Body of pancreas (tissue), 4 donors: ENCODE measurements at regions not wholly inside any gene's neighbourhood (a gene's known extent, or its start where the extent isn't known, plus 50 kb on each side); places are given as distances from the start of the nearest gene placed in this dataset.

ENCODE experiments used
- ATAC-seq: fragments of 150-250 bp; one replicate; pipeline ENCODE4 v1.9.1; 2016
- DNase-seq, 4 donors: peaks; one replicate each; pipeline ENCODE4 v3.0.0-alpha.2; 2019
- H3K27ac ChIP-seq, 4 donors: fragments of 200-600 bp; sonication (generic); 1 replicate in 3 of 4; 2 replicates in 1 of 4; pipeline versions ENCODE4 v1.5.1 to v1.6.1; 2016 to 2019; ENCODE audit warnings: mild to moderate bottlenecking in 1 of 4, mixed read lengths in 1 of 4, moderate library complexity in 1 of 4
- H3K27me3 ChIP-seq, 2 donors: fragments of 200-600 bp; sonication (generic); one replicate each; pipeline ENCODE4 v1.6.0; 2016; ENCODE audit warnings: mild to moderate bottlenecking in 1 of 2
- H3K36me3 ChIP-seq, 2 donors: fragments of 200-600 bp; sonication (generic); replicated peaks in 1 of 2; 2 replicates each; pipeline ENCODE4 v1.5.1; 2016; ENCODE audit warnings: low read depth in 2 of 2; ENCODE audit not compliant: insufficient read depth in 1 of 2
- H3K4me1 ChIP-seq: fragments of 200-600 bp; sonication (generic); one replicate; pipeline ENCODE4 v1.6.0; 2016
- H3K4me3 ChIP-seq, 2 donors: fragments of 200-600 bp; sonication (generic); 1 replicate in 1 of 2; 2 replicates in 1 of 2; pipeline ENCODE4 v1.5.1; 2016 to 2019
- H3K9me3 ChIP-seq, 3 donors: fragments of 200-600 bp; sonication (generic); 1 replicate in 2 of 3; 2 replicates in 1 of 3; pipeline ENCODE4 v1.5.1; 2016
- POLR2A ChIP-seq, 3 donors: fragments of 450-650 bp; IDR thresholded peaks; one replicate each; pipeline ENCODE4 v1.6.1; 2016; ENCODE audit warnings: antibody characterized with exemption in 3 of 3, mild to moderate bottlenecking in 2 of 3
- WGBS, 2 donors: methylation state at CpG; one replicate each; pipeline ENCODE4 v1.1.5; 2017; 5-methylcytosine and 5-hydroxymethylcytosine counted together
- intact Hi-C: fragments of 100-400 bp; cut with DNase I; formaldehyde crosslinking; loops from one replicate; pipeline ENCODE4 v1.15.1; 2023
- TF ChIP-seq, protein P1 (sequence below), 7 experiments: fragments of 450-650 bp in 4 of 7; fragments of 200-600 bp in 3 of 7; sonication (generic) in 3 of 7; IDR thresholded peaks; one replicate each; pipeline ENCODE4 v1.5.1; 2016 to 2019; ENCODE audit warnings: antibody characterized with exemption in 7 of 7

- no peaks in the 10 kb centered on the region for H3K9me3 ChIP-seq
- 84 to 94% methylated on average over 12 to 14 of the region's 14 CpGs for WGBS, 2 donors
- no peaks in the 10 kb centered on the region for H3K27me3 ChIP-seq
- no peaks in the 10 kb centered on the region for H3K36me3 ChIP-seq
- DNase-seq, result no peak
- H3K27ac ChIP-seq, result no peak overlapping the region
- intact Hi-C loops, result no loop called here
- no peak for ATAC-seq
- no peaks in the 10 kb centered on the region for H3K4me1 ChIP-seq
- no peak overlapping the region for H3K4me3 ChIP-seq
- TF ChIP-seq, protein P1, sequence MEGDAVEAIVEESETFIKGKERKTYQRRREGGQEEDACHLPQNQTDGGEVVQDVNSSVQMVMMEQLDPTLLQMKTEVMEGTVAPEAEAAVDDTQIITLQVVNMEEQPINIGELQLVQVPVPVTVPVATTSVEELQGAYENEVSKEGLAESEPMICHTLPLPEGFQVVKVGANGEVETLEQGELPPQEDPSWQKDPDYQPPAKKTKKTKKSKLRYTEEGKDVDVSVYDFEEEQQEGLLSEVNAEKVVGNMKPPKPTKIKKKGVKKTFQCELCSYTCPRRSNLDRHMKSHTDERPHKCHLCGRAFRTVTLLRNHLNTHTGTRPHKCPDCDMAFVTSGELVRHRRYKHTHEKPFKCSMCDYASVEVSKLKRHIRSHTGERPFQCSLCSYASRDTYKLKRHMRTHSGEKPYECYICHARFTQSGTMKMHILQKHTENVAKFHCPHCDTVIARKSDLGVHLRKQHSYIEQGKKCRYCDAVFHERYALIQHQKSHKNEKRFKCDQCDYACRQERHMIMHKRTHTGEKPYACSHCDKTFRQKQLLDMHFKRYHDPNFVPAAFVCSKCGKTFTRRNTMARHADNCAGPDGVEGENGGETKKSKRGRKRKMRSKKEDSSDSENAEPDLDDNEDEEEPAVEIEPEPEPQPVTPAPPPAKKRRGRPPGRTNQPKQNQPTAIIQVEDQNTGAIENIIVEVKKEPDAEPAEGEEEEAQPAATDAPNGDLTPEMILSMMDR (IDR thresholded peaks at IDR 0.05), result no peak
- TF ChIP-seq POLR2A (IDR thresholded peaks at IDR 0.05), result no peak
Observed at GRCh38 chr18:75135158-75135725, 73.7 kb downstream of the PTGR3 start.

DNA sequence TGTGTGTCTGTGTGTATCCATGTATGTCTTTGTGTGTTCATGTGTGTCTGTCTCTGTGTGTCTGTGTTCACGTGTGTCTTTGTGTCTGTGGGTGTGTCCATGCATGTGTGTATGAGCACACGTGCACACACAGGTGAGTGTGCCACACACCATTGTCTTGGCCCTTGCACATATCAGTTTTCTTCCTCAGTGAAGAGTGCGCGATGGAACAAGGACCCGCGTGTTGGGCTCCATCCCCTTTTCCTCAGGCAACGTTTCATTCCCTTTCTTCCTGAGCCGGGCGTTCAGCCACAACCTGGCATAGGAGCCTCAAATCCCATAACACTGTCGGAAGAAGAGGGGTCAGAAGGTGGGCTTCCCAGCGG lies 74.3 kb downstream of the PTGR3 start:
- no peaks in the 10 kb centered on the region for H3K36me3 ChIP-seq
- 82 to 88% methylated on average over 11 of the region's 11 CpGs for WGBS, 2 donors
- TF ChIP-seq, protein P1 (IDR thresholded peaks at IDR 0.05), result no peak
- no peaks in the 10 kb centered on the region for H3K4me1 ChIP-seq
- no peak overlapping the region for H3K4me3 ChIP-seq
- no peaks in the 10 kb centered on the region for H3K9me3 ChIP-seq
- ATAC-seq (no peak), DNase-seq (no peak)
- H3K27ac ChIP-seq, result no peak overlapping the region
- intact Hi-C loops, result no loop called here
- no peaks in the 10 kb centered on the region for H3K27me3 ChIP-seq

DNA sequence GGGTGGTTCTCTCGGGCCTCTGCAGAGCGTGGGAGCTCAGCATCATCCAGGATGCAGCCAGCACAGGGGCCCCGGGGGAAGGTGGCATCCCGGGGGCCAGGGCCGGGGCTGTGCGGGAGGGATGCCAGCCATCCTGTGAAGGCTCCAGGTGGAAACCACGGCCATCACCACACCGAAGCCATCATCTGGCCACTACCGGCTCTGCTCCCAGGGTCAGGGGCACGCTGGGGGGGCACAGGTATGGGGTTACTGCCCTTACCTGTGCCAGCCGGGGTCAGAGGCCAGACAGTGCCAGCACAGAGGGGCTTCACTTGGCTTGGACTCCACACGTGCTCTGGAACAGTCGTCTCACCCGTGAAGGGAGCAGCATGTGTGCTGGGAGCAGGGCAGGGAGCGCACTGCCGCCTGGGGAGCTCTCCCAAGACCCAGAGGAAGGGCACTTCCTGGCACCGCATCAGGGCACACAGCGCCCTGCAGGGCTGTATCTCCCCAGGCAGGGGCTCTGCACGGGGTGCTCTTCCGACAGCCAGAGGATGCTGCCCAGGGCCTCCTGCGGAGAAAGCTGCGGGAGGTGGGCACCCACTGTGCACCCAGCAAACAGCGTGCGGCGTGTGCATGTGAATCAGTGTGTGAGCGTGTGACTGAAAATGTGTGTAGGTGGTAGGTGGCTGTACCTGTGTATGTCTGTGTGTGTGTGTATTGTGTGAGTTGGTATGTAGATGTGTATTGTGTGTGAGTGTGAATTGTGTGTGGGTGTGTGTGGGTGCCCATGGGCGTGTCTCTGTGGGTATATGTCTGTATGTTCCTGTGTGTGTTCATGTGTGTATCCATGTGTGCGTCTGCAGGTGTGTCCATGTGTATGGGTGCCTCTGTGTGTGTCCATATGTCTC lies 75.0 kb downstream of the PTGR3 start:
- Histone ChIP-seq H3K9me3 (no peaks in the 10 kb centered on the region), H3K4me1 (no peaks in the 10 kb centered on the region), H3K4me3 (no peak overlapping the region), H3K27me3 (no peaks in the 10 kb centered on the region), H3K36me3 (no peaks in the 10 kb centered on the region), H3K27ac (no peak overlapping the region)
- ATAC-seq, result no peak
- intact Hi-C loops, result no loop called here
- TF ChIP-seq, protein P1 (IDR thresholded peaks at IDR 0.05), result no peak
- WGBS, 2 donors, result 86 to 93% methylated on average over 12 to 28 of the region's 28 CpGs
- no peak for DNase-seq

GRCh38 chr18:75132931-75133525 lies 75.9 kb downstream of the PTGR3 start:
- WGBS, 2 donors, result 77% methylated on average over 12 to 13 of the region's 13 CpGs
- no peaks in the 10 kb centered on the region for H3K36me3 ChIP-seq
- no peak for TF ChIP-seq POLR2A (IDR thresholded peaks at IDR 0.05)
- TF ChIP-seq, protein P1 (IDR thresholded peaks at IDR 0.05), result no peak
- no peaks in the 10 kb centered on the region for H3K9me3 ChIP-seq
- no peak overlapping the region for H3K4me3 ChIP-seq
- no peak overlapping the region for H3K27ac ChIP-seq
- no peaks in the 10 kb centered on the region for H3K4me1 ChIP-seq
- no peak for ATAC-seq
- intact Hi-C loops, result no loop called here
- no peak for DNase-seq
- no peaks in the 10 kb centered on the region for H3K27me3 ChIP-seq
